Activated naive CD4-positive, alpha-beta T cell treated with anti-CD3 and anti-CD28 coated beads, Interleukin-2, amount 50 U/mL, for 72 hours (primary cell): ENCODE measurements at regions not wholly inside any gene's neighbourhood (a gene's known extent, or its start where the extent isn't known, plus 50 kb on each side); places are given as distances from the start of the nearest gene placed in this dataset.

Source experiments
- ATAC-seq, 2 donors: fragments of 150-1000 bp; cut with Tn5 transposase; 2 replicates each; pipeline ENCODE4 v1.10.0; 2021; ENCODE audit warnings: mild to moderate bottlenecking in 2 of 2, moderate library complexity in 2 of 2
- DNase-seq, 2 donors: peaks; one replicate each; pipeline ENCODE4 v3.0.0; 2021 to 2022; ENCODE audit warnings: low spot score in 2 of 2
- H3K27ac Mint-ChIP-seq, 2 donors: one replicate each; pipeline ENCODE4 v1.8.0; 2022; ENCODE audit warnings: mild to moderate bottlenecking in 2 of 2, mixed read lengths in 2 of 2
- H3K36me3 Mint-ChIP-seq, 2 donors: one replicate each; pipeline ENCODE4 v1.8.0; 2022; ENCODE audit warnings: mixed read lengths in 2 of 2
- H3K9me3 Mint-ChIP-seq, 2 donors: one replicate each; pipeline ENCODE4 v1.8.0; 2022; ENCODE audit warnings: mixed read lengths in 2 of 2

- no peaks in the 10 kb centered on the region for H3K9me3 Mint-ChIP-seq
- no peaks in the 10 kb centered on the region for H3K36me3 Mint-ChIP-seq
- ATAC-seq, result no peak
- H3K27ac Mint-ChIP-seq, result no peak overlapping the region
- DNase-seq, result no peak
Measured at GRCh38 chr2:120892271-120892966, 156.8 kb downstream of the GLI2 start.

DNA sequence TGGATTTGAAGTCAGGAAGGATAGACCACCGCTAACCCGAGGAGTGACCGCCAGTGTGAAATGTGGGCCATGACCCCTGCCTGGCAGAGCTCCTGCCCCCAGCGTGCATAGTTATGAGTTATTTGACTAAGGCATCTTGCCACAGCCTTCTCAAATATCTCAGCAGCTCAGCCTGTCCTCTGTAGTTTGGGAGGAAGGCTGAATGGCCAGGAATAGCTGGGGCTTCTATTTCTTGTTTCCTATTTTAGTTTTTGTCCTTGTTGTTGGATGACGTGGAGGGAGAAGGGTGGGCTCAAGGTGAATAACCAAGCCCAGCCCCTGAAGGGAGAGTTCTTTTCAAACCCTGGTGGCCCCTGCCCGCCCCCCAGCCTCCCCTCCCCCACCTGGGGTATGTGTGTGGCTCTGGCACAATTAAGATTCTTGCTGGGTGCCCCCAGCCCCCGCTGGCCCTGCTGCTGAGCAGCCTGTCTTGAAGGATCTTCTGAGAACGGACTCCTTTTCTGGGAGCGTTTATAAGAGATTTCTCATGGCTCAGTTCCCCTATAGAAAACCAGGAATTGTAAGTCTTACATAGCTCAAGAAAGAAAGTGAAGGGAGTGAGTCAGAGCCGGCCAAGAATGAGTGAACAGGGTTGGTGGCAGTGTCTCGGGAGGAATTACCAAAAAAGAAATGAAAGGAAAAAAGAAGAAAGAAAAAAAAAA, 157.4 kb downstream of the GLI2 start:
- Mint-ChIP-seq H3K36me3 (no peaks in the 10 kb centered on the region), H3K27ac (no peak overlapping the region), H3K9me3 (no peaks in the 10 kb centered on the region)
- no peak for DNase-seq
- ATAC-seq, result no peak

DNA sequence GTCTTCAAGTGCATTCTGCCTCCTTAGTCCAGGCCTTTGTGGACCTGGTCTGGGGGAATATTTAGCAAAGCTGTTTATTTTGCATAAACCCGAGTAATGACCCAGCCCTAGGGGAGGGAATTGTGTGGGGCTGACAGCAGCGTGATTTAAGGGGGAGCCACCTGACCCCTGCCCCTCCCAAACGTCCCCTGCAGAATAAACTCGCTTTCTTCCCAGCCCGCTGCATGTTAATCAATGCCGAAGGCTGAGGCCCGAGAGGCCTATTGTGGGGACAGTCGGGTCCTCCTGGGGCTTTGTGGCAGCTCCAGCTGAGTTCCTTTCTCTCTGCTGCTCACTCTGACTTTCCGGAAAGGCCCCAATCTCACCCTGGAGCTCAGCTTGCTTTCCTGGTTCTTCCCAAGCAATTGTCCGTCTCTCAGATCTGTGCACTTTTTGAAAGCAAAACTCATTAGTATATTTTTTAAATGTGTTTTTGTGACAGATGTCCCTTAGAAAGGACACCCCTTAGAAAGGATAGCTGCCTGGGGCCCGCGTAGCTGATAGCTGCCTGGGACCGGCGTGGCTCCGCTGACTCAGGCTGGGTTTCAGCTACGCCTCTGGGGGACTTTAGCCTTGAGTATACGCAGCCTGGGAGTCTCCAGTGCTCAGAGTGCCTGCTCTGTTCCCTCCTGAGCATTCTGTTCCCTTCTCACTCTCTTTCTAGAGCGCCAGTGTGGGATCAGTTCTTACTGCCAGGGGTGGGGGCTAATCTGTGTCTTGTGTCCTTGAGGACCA, 158.3 kb downstream of the GLI2 start:
- ATAC-seq (no peak), DNase-seq (no peak)
- Mint-ChIP-seq H3K27ac (no peak overlapping the region), H3K9me3 (no peaks in the 10 kb centered on the region), H3K36me3 (no peaks in the 10 kb centered on the region)

- no peak for DNase-seq
- no peaks in the 10 kb centered on the region for H3K36me3 Mint-ChIP-seq
- H3K27ac Mint-ChIP-seq, result no peak overlapping the region
- no peak for ATAC-seq
- no peaks in the 10 kb centered on the region for H3K9me3 Mint-ChIP-seq
Measured at GRCh38 chr2:120894966-120895365, 159.3 kb downstream of the GLI2 start.

GRCh38 chr2:120896126-120896525, 160.5 kb downstream of the GLI2 start:
- Mint-ChIP-seq H3K27ac (no peak overlapping the region), H3K9me3 (no peaks in the 10 kb centered on the region), H3K36me3 (no peaks in the 10 kb centered on the region)
- no peak for DNase-seq
- ATAC-seq, result no peak

DNA sequence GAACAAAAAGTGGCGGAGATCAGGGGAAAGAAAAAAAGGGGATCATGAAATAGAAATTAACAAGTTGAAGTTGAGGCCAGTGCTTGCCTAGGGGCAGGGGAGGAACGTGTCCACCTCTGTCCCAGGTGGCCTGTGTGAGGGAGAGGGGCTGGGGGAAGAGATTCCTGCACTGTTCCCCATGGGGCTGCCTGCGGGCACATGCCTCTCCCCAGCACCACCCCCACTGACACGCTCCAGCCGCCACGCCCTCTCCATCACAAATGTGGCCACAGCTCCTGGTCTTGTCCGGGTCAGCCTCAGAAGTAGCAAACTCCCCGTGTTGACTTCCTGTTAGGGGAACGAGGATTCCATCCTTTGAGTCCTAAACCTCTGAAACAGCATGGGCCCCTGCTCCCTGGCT, 161.2 kb downstream of the GLI2 start:
- no peak for ATAC-seq
- Mint-ChIP-seq H3K27ac (peak overlapping the region in 1 of 2 donors; percentile 4), H3K36me3 (no peaks in the 10 kb centered on the region), H3K9me3 (no peaks in the 10 kb centered on the region)
- no peak for DNase-seq

GRCh38 chr2:120897399-120897798, 161.7 kb downstream of the GLI2 start:
- DNase-seq (no peak), ATAC-seq (no peak)
- H3K36me3 Mint-ChIP-seq, result no peaks in the 10 kb centered on the region
- peak overlapping the region in 1 of 2 donors; percentile 4 for H3K27ac Mint-ChIP-seq
- H3K9me3 Mint-ChIP-seq, result no peaks in the 10 kb centered on the region

- no peaks in the 10 kb centered on the region for H3K9me3 Mint-ChIP-seq
- DNase-seq, result no peak
- no peaks in the 10 kb centered on the region for H3K36me3 Mint-ChIP-seq
- ATAC-seq, result no peak
- H3K27ac Mint-ChIP-seq, result no peak overlapping the region
Measured at GRCh38 chr2:120898496-120898895, 162.8 kb downstream of the GLI2 start.

- ATAC-seq (no peak), DNase-seq (no peak)
- no peak overlapping the region for H3K27ac Mint-ChIP-seq
- no peaks in the 10 kb centered on the region for H3K36me3 Mint-ChIP-seq
- H3K9me3 Mint-ChIP-seq, result no peaks in the 10 kb centered on the region
Measured at GRCh38 chr2:120898961-120899750, 163.5 kb downstream of the GLI2 start.

- Mint-ChIP-seq H3K9me3 (no peaks in the 10 kb centered on the region), H3K27ac (no peak overlapping the region), H3K36me3 (no peaks in the 10 kb centered on the region)
- DNase-seq, result no peak
- ATAC-seq, result no peak
Measured at GRCh38 chr2:120899771-120900170, 164.1 kb downstream of the GLI2 start.

DNA sequence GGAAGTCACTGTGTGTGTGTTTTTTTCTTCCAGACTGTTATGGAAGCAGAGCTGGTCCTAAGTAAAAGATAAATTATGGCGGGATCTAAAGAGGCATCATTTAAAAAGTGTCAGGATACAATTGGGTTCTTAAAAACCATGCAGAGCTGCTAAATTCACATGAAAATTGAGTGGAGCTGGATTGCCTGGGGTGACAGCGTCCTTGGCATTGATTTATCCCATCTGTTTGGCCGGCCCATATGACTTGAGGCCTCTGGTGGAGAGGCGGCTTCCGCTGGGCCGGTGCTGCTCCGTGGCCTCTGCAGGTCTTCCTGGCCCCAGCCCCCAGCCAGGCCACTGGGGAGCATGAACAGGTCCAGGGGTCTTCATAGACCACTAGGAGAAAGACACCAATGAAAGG, 165.5 kb downstream of the GLI2 start:
- Mint-ChIP-seq H3K36me3 (no peaks in the 10 kb centered on the region), H3K27ac (no peak overlapping the region), H3K9me3 (no peaks in the 10 kb centered on the region)
- ATAC-seq (no peak), DNase-seq (no peak)

DNA sequence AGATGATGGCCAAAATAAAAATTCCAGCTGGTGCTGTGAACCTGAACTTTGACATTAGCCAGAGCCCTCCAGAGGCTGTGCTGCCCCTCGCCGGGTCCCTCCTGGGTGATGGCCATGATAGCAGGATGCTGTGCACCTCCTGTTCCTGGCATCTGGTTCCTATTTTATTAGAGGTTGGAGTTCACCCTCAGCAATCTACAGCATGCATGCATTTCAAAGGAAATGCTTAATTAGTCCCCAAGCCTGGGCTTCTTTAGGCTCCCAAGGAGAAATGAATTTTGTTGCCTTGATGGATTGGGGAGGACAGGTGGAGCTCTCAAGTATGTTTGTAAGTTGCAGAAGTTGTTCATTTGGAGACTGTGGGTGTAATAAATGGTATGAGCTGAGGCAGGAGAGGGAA, 166.9 kb downstream of the GLI2 start:
- DNase-seq, result no peak
- no peak for ATAC-seq

GRCh38 chr2:120904379-120904778, 168.7 kb downstream of the GLI2 start:
- Mint-ChIP-seq H3K27ac (no peak overlapping the region), H3K36me3 (no peaks in the 10 kb centered on the region), H3K9me3 (no peaks in the 10 kb centered on the region)
- DNase-seq (no peak), ATAC-seq (no peak)

More for the DNA sequence above, 166.9 kb downstream of the GLI2 start:
- Mint-ChIP-seq H3K36me3 (no peaks in the 10 kb centered on the region), H3K9me3 (no peaks in the 10 kb centered on the region), H3K27ac (no peak overlapping the region)

DNA sequence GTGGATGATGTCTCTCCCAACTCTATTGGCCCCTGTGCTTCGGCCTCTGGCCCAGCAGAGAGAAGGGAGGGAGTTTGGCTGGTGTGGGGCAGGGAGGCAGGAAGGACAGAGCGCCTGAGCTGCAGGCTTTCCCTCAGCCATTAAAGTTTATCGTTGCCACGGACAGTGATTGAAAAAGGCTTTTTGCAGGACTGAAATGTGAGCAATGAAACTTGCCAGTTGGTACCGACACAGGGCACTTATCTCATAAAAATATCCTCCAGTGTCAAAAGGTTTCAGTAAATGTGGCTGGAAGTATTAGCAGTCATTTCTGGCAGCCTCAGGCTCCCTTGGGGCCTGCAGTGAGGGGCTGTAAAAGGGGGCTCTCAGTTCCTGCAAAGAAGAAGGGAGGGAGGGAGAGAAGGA, 169.2 kb downstream of the GLI2 start:
- no peaks in the 10 kb centered on the region for H3K36me3 Mint-ChIP-seq
- H3K9me3 Mint-ChIP-seq, result no peaks in the 10 kb centered on the region
- DNase-seq (no peak), ATAC-seq (no peak)
- H3K27ac Mint-ChIP-seq, result no peak overlapping the region

DNA sequence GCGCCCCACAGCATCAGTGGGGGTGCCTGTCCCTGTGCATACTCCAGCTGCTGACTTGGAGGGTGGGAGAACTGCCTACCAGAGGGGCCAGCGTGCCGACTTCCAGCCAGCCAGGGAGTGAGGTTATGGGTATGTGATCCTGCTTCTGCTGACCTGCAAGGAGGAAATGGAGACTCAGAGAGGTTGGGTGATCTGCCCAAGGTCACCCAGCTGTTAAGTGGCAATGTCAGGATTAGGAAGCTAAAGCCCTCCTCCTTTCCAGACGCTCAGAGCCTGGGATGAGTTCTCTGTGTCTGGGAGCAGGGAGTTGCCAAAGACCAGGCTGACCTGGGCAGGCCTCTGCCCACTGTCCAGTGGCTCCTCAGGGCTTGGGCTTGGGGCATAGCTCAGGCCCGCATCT, 169.6 kb downstream of the GLI2 start:
- no peaks in the 10 kb centered on the region for H3K9me3 Mint-ChIP-seq
- no peak for DNase-seq
- H3K27ac Mint-ChIP-seq, result no peak overlapping the region
- H3K36me3 Mint-ChIP-seq, result no peaks in the 10 kb centered on the region
- no peak for ATAC-seq

GRCh38 chr2:120905824-120906571, 170.3 kb downstream of the GLI2 start:
- ATAC-seq (no peak), DNase-seq (no peak)
- H3K27ac Mint-ChIP-seq, result no peak overlapping the region
- H3K9me3 Mint-ChIP-seq, result no peaks in the 10 kb centered on the region
- H3K36me3 Mint-ChIP-seq, result no peaks in the 10 kb centered on the region
